ENCODE measurements at regions not wholly inside any gene's neighbourhood (a gene's known extent, or its start where the extent isn't known, plus 50 kb on each side); places are given as distances from the start of the nearest gene placed in this dataset.

DNA sequence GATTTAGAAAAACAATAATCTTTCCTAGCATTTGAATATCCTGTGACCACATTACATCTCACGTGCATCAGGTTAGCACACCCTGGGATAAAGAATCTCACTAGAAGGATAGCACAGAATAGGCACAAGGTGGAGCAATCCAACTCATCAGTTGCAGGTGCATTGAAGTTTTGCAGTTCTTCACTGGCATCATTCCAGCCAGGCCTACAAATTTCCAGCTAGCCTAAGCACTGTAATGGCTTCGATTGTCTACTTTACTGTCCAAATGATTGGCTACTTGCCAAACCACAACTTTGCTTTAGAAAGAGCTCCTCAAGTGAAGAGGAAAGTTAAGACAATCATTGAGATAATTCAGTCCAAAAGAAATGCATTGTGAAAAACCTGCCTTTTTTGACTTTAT, 89.5 kb downstream of the SPRY2 start:
- H3K36me3 ChIP-seq (ENCODE audit: control insufficient read depth, insufficient read depth, low read length) = no peaks in the 10 kb centered on the region
- H3K27me3 ChIP-seq (ENCODE audit: control insufficient read depth, insufficient read depth, low read length) = no peaks in the 10 kb centered on the region
- no peak for DNase-seq (ENCODE audit: low read depth)
- H3K4me3 ChIP-seq (ENCODE audit: low read depth, low read length) = no peak overlapping the region
- no peak for TF ChIP-seq CTCF (IDR thresholded peaks at IDR 0.05; ENCODE audit: insufficient read depth, low read length, poor library complexity, severe bottlenecking)

- Histone ChIP-seq H3K4me3 (ENCODE audit: low read depth, low read length) (no peak overlapping the region), H3K27me3 (ENCODE audit: control insufficient read depth, insufficient read depth, low read length) (no peaks in the 10 kb centered on the region), H3K36me3 (ENCODE audit: control insufficient read depth, insufficient read depth, low read length) (no peaks in the 10 kb centered on the region)
- no peak for TF ChIP-seq CTCF (IDR thresholded peaks at IDR 0.05; ENCODE audit: insufficient read depth, low read length, poor library complexity, severe bottlenecking)
- no peak for DNase-seq (ENCODE audit: low read depth)
Measured at GRCh38 chr13:80250213-80250810, 90.6 kb downstream of the SPRY2 start.

- Histone ChIP-seq H3K27me3 (ENCODE audit: control insufficient read depth, insufficient read depth, low read length) (no peaks in the 10 kb centered on the region), H3K4me3 (ENCODE audit: low read depth, low read length) (no peak overlapping the region), H3K36me3 (ENCODE audit: control insufficient read depth, insufficient read depth, low read length) (no peaks in the 10 kb centered on the region)
- no peak for DNase-seq (ENCODE audit: low read depth)
- no peak for TF ChIP-seq CTCF (IDR thresholded peaks at IDR 0.05; ENCODE audit: insufficient read depth, low read length, poor library complexity, severe bottlenecking)
Measured at GRCh38 chr13:80249516-80250212, 91.3 kb downstream of the SPRY2 start.

GRCh38 chr13:80245162-80245733, 95.7 kb downstream of the SPRY2 start:
- DNase-seq (ENCODE audit: low read depth) = no peak
- H3K4me3 ChIP-seq (ENCODE audit: low read depth, low read length) = no peak overlapping the region
- no peak for TF ChIP-seq CTCF (IDR thresholded peaks at IDR 0.05; ENCODE audit: insufficient read depth, low read length, poor library complexity, severe bottlenecking)
- no peaks in the 10 kb centered on the region for H3K27me3 ChIP-seq (ENCODE audit: control insufficient read depth, insufficient read depth, low read length)
- no peaks in the 10 kb centered on the region for H3K36me3 ChIP-seq (ENCODE audit: control insufficient read depth, insufficient read depth, low read length)

DNA sequence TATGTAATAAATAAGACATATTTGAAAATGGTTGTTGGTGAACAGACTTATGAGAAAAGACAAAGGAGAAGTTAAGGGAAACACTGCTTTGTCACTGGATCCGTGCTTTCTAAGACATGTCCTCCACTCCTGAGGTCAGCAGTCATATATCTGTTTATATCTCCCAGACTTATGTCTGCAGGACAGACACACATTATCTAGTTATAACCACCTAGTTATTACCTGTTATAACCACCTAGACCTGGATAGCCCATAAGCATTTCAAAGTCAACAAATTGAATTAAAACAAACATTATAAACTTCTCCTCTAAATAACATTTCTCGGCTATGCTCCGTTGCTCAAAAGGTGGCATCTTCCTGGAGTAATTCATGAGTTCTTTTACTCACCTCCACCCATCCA, 96.4 kb downstream of the SPRY2 start:
- no peak overlapping the region for H3K4me3 ChIP-seq (ENCODE audit: low read depth, low read length)
- TF ChIP-seq CTCF (IDR thresholded peaks at IDR 0.05; ENCODE audit: insufficient read depth, low read length, poor library complexity, severe bottlenecking) = no peak
- no peak for DNase-seq (ENCODE audit: low read depth)
- no peaks in the 10 kb centered on the region for H3K27me3 ChIP-seq (ENCODE audit: control insufficient read depth, insufficient read depth, low read length)
- no peaks in the 10 kb centered on the region for H3K36me3 ChIP-seq (ENCODE audit: control insufficient read depth, insufficient read depth, low read length)
